HG02852 (cell line): ENCODE measurements at regions not wholly inside any gene's neighbourhood (a gene's known extent, or its start where the extent isn't known, plus 50 kb on each side); places are given as distances from the start of the nearest gene placed in this dataset.
"Not testable (repeated sequence)": the region's sequence is repeated elsewhere in the genome, so short reads cannot be mapped to it uniquely, and the experiment has no call there.

Experiments used
- ATAC-seq: cut with Tn5 transposase; IDR thresholded peaks from one replicate; pipeline ENCODE4 v1.9.1; 2021; ENCODE audit warnings: mild to moderate bottlenecking, moderate library complexity; ENCODE audit not compliant: unreplicated experiment

DNA sequence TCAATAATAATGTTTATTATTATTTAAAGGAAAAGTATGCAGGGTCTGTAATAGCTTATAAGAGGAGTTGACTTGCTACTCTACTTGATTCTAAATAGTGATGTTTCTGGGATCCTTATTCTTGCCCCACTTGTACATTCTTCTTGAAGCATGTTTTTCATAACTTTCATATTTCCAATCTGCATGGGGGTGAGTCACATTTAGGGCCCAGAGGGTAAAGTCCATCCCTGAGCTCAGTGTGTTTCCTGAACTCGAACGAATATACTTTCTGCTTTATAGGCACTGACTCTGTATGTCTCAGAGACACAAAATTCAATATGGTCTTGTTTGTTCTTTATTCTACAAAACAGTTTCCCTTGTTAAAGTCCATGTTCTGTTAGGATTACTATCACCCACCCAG, 61.0 kb upstream of the SMIM30 start:
- ATAC-seq = no peak

DNA sequence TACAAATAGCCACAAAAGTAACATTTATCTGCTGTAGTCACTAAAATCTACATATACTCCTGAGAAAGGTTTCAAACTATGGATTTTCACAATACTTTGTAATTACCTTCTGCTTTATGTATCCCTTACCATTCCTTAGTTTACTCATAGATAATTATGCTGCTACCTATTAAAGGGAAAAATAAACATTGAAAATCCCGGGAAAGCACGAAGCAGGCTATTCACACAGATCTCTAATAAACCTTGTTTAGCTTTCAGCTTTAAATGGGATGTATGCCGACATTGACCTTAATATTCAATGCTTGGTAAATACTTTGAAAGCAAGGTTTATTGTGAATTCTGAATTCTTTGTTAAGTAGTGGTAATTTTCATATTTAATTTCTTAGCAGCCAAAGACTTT, 58.5 kb upstream of the SMIM30 start:
- ATAC-seq = no peak

DNA sequence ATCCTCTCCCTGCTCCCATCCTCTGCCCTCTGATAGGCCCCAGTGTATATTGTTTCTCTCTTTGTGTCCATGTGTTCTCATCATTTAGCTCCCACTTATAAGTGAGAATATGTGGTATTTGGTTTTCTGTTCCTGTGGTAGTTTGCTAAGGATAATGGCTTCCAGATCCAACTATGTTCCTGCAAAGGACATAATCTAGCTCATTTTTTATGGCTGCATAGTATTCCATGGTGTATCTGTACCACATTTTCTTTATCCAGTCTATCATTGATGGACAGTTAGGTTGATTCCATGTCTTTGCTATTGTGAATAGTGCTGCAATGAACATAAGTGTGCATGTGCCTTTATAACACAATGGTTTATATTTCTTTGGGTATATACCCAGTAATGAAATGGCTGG, 57.8 kb upstream of the SMIM30 start:
- ATAC-seq = not testable (repeated sequence)

DNA sequence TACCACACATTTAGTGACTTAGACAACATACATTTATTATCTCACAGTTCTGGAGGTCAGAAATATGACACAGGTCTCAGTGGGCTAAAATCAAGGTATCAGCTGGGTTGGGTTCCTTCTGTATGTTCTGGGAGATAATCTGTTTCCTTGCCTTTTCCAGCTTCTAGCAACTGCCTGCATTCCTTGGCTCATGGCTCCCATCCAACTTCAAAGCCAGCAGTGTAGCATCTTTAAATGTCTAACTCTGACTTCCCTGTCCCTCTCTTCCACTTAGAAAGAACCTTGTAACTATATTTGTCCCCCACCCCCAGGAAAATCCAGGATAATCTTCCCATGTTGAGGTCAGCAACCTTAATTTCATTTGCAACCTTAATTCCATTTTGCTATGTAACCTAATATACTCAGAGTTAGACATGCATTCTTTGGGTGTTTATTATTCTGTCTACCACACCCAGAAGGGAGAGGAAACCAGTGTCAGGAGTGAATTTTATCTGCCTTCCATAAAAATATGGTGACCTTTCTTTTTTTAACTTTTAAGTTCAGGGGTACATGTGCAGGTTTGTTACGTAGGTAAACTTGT, 57.3 kb upstream of the SMIM30 start:
- ATAC-seq = no peak

DNA sequence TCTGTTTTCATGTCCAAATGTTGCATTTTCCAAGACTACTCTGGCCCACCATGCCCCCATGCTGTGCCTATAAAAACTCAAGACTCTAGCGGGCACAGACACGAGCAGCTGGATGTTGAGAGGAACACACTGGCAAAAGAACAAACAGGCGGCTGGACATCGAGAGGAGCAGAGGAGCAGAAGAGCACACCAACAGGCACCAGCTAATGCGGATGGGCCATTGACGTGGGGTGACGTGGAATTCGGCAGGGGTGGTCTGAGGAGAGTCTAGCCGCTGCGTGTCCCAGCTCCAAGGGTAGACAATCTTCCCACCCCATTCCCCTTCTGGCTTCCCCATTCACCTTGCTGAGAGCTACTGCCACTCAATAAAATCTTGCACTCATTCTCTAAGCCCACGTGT, 54.4 kb upstream of the SMIM30 start:
- ATAC-seq = no peak

DNA sequence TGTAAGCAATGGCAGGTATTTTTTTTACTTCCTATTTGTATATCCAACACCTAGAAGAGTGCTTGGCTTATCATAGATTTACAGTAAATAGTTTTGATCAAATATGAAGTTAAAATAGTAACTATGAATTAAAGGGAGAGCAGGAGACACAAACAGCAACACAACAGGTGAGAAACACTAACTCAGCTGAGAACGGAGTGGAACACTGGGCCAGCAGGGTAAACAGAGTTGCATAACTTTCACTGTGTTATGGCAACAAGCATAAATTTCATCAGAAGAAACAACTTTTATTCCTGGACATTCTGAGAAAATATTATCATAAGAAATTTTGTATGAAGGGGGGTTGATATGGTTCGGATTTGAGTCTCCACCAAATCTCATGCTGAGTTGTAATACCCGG, 52.2 kb upstream of the SMIM30 start:
- no peak for ATAC-seq
